ENCODE measurements at regions not wholly inside any gene's neighbourhood (a gene's known extent, or its start where the extent isn't known, plus 50 kb on each side); places are given as distances from the start of the nearest gene placed in this dataset.

GRCh38 chr4:32148111-32148666 lies 1428.0 kb downstream of the PCDH7 start:
- Histone ChIP-seq H3K27ac (ENCODE audit: low read depth in 1 of 2, low read length in 2 of 2) (no peak overlapping the region), H3K4me3 (ENCODE audit: low read length) (no peak overlapping the region), H3K9me3 (ENCODE audit: control insufficient read depth in 1 of 2, insufficient read depth in 1 of 2, low read length in 2 of 2) (no peaks in the 10 kb centered on the region), H3K27me3 (ENCODE audit: control insufficient read depth in 1 of 2, insufficient read depth in 2 of 2, low read length in 2 of 2) (no peaks in the 10 kb centered on the region), H3K36me3 (ENCODE audit: insufficient read depth, low read length) (no peaks in the 10 kb centered on the region), H3K4me1 (ENCODE audit: insufficient read depth, low read length) (no peaks in the 10 kb centered on the region)
- POLR2A ChIA-PET: no interaction called here
- intact Hi-C loops (cut with DNase I, micrococcal nuclease): no loop called here
- H3K27ac Mint-ChIP-seq: no peak overlapping the region
- H3K9me3 Mint-ChIP-seq: peaks cover 19% of the 10 kb centered on the region
- DNase-seq (no peak), ATAC-seq (ENCODE audit: poor library complexity) (no peak)
- no peaks in the 10 kb centered on the region for H3K27me3 Mint-ChIP-seq
- TF ChIP-seq, protein P1, sequence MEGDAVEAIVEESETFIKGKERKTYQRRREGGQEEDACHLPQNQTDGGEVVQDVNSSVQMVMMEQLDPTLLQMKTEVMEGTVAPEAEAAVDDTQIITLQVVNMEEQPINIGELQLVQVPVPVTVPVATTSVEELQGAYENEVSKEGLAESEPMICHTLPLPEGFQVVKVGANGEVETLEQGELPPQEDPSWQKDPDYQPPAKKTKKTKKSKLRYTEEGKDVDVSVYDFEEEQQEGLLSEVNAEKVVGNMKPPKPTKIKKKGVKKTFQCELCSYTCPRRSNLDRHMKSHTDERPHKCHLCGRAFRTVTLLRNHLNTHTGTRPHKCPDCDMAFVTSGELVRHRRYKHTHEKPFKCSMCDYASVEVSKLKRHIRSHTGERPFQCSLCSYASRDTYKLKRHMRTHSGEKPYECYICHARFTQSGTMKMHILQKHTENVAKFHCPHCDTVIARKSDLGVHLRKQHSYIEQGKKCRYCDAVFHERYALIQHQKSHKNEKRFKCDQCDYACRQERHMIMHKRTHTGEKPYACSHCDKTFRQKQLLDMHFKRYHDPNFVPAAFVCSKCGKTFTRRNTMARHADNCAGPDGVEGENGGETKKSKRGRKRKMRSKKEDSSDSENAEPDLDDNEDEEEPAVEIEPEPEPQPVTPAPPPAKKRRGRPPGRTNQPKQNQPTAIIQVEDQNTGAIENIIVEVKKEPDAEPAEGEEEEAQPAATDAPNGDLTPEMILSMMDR (IDR thresholded peaks at IDR 0.05): no peak
- no peaks in the 10 kb centered on the region for H3K36me3 Mint-ChIP-seq (ENCODE audit: low read depth)
- H3K4me1 Mint-ChIP-seq (ENCODE audit: low read depth): no peaks in the 10 kb centered on the region
- CTCF ChIA-PET: no interaction called here
- H3K4me3 Mint-ChIP-seq: no peak overlapping the region

DNA sequence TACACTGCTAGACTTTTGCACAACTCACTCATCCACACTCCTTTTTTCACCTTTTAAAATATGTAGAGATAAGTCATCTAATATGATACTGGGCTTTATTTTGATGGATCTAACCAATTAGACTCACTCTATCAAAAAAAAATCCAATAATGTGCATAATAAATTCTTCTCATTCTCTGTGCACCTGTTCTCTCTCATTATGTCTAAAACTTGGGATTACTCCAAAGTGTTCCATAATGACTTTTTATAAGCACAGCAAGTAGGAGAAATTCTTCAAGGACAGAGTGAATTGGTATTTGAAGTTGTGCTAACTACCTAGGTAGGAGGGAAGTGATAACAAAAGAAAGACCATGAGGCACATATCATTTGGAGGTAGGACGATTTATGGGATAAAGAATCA lies 1438.8 kb downstream of the PCDH7 start:
- Mint-ChIP-seq H3K4me1 (ENCODE audit: low read depth) (no peaks in the 10 kb centered on the region), H3K36me3 (ENCODE audit: low read depth) (no peaks in the 10 kb centered on the region), H3K27me3 (no peaks in the 10 kb centered on the region), H3K27ac (no peak overlapping the region), H3K4me3 (no peak overlapping the region), H3K9me3 (peaks cover 13% of the 10 kb centered on the region)
- Histone ChIP-seq H3K27ac (ENCODE audit: low read depth in 1 of 2, low read length in 2 of 2) (no peak overlapping the region), H3K36me3 (ENCODE audit: insufficient read depth, low read length) (no peaks in the 10 kb centered on the region), H3K4me1 (ENCODE audit: insufficient read depth, low read length) (no peaks in the 10 kb centered on the region), H3K9me3 (ENCODE audit: control insufficient read depth in 1 of 2, insufficient read depth in 1 of 2, low read length in 2 of 2) (peaks cover 0 to 7% of the 10 kb centered on the region in 2 experiments), H3K27me3 (ENCODE audit: control insufficient read depth in 1 of 2, insufficient read depth in 2 of 2, low read length in 2 of 2) (no peaks in the 10 kb centered on the region), H3K4me3 (ENCODE audit: low read length) (no peak overlapping the region)
- intact Hi-C loops (cut with DNase I, micrococcal nuclease): no loop called here
- DNase-seq (no peak), ATAC-seq (ENCODE audit: poor library complexity) (no peak)
- TF ChIP-seq, protein P1 (IDR thresholded peaks at IDR 0.05): no peak
- POLR2A ChIA-PET: no interaction called here
- CTCF ChIA-PET: no interaction called here

DNA sequence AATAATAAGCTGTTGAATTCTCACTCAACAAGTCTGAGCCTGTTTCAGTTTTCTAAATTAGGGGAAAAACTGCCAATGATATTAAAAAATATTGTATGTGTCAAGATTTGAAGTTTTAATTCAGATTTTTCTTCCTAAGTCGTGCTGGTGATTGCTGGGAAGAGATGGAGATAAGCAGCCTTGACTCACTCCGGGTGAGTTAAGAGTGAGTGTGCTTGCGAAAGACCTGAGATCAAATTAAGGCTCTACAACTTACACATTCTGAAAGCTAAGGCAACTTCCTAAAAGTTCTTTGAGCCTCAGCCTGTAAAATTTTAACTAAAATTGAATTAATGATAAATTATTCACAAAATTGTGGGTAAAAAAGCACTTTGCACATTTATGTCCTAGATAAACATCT lies 1441.2 kb downstream of the PCDH7 start:
- ATAC-seq (ENCODE audit: poor library complexity): no peak
- Histone ChIP-seq H3K9me3 (ENCODE audit: control insufficient read depth in 1 of 2, insufficient read depth in 1 of 2, low read length in 2 of 2) (peaks cover 0 to 3% of the 10 kb centered on the region in 2 experiments), H3K4me3 (ENCODE audit: low read length) (no peak overlapping the region), H3K27me3 (ENCODE audit: control insufficient read depth in 1 of 2, insufficient read depth in 2 of 2, low read length in 2 of 2) (no peaks in the 10 kb centered on the region), H3K4me1 (ENCODE audit: insufficient read depth, low read length) (no peaks in the 10 kb centered on the region), H3K27ac (ENCODE audit: low read depth in 1 of 2, low read length in 2 of 2) (no peak overlapping the region), H3K36me3 (ENCODE audit: insufficient read depth, low read length) (no peaks in the 10 kb centered on the region)
- Mint-ChIP-seq H3K9me3 (peaks cover 12% of the 10 kb centered on the region), H3K4me3 (no peak overlapping the region), H3K36me3 (ENCODE audit: low read depth) (no peaks in the 10 kb centered on the region), H3K27ac (no peak overlapping the region), H3K4me1 (ENCODE audit: low read depth) (no peaks in the 10 kb centered on the region), H3K27me3 (no peaks in the 10 kb centered on the region)
- POLR2A ChIA-PET: no interaction called here
- TF ChIP-seq, protein P1 (IDR thresholded peaks at IDR 0.05): no peak
- intact Hi-C loops (cut with DNase I, micrococcal nuclease): no loop called here
- CTCF ChIA-PET: no interaction called here
- no peak for DNase-seq
